22Rv1 (cell line): ENCODE measurements at regions not wholly inside any gene's neighbourhood (a gene's known extent, or its start where the extent isn't known, plus 50 kb on each side); places are given as distances from the start of the nearest gene placed in this dataset.

ENCODE experiments used
- ZFX ChIP-seq: fragments of 450-650 bp; IDR thresholded peaks from 2 replicates; pipeline ENCODE4 v1.6.1; 2017; ENCODE audit warnings: antibody characterized with exemption, borderline replicate concordance
- TF ChIP-seq, protein P1 (sequence below): fragments of 450-650 bp; IDR thresholded peaks from 2 replicates; pipeline ENCODE4 v1.5.1; 2017; ENCODE audit warnings: mild to moderate bottlenecking

DNA sequence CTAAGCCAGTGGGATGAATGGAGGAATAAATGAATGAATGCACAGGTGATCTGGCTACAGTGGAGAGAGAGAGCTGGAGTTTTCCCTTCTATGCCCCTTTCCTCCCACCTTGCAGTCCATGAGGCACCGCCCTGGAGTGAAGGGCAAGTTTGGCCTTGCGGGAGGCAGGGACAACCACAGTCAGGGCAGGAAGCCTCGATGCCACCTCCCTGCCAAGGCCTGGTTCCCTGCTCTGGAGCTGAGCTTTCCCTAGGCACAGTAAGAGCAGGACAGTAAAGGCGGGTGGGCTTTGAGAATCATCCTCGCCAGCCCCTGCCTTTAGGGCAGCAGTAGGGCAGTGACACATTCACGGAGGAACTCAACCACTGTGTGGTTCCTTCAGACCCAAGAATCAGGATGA, 72.6 kb downstream of the RBFOX3 start:
- TF ChIP-seq, protein P1, sequence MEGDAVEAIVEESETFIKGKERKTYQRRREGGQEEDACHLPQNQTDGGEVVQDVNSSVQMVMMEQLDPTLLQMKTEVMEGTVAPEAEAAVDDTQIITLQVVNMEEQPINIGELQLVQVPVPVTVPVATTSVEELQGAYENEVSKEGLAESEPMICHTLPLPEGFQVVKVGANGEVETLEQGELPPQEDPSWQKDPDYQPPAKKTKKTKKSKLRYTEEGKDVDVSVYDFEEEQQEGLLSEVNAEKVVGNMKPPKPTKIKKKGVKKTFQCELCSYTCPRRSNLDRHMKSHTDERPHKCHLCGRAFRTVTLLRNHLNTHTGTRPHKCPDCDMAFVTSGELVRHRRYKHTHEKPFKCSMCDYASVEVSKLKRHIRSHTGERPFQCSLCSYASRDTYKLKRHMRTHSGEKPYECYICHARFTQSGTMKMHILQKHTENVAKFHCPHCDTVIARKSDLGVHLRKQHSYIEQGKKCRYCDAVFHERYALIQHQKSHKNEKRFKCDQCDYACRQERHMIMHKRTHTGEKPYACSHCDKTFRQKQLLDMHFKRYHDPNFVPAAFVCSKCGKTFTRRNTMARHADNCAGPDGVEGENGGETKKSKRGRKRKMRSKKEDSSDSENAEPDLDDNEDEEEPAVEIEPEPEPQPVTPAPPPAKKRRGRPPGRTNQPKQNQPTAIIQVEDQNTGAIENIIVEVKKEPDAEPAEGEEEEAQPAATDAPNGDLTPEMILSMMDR: no peak
- no peak for TF ChIP-seq ZFX
